GM12878 (cell line): ENCODE measurements at regions not wholly inside any gene's neighbourhood (a gene's known extent, or its start where the extent isn't known, plus 50 kb on each side); places are given as distances from the start of the nearest gene placed in this dataset.

Source experiments
- BHLHE40 ChIP-seq, 2 experiments: fragments of 450-650 bp in 1 of 2; IDR thresholded peaks; 2 replicates each; pipeline ENCODE4 v1.6.1; 2011 to 2017; ENCODE audit warnings: low read depth in 2 of 2, borderline replicate concordance in 1 of 2, improper control_type of control experiment in 1 of 2, low read length in 1 of 2, mild to moderate bottlenecking in 1 of 2
- CBFB ChIP-seq: IDR thresholded peaks from 2 replicates; pipeline ENCODE4 v1.6.1; 2016; ENCODE audit warnings: antibody characterized with exemption, low read depth
- CHD4 ChIP-seq: fragments of 200-600 bp; sonication (generic); IDR thresholded peaks from 2 replicates; pipeline ENCODE4 v1.6.1; 2016; ENCODE audit warnings: mild to moderate bottlenecking
- FOS ChIP-seq: IDR thresholded peaks from 3 replicates; pipeline ENCODE4 v1.6.1; 2011; ENCODE audit warnings: borderline replicate concordance; ENCODE audit not compliant: insufficient read length; ENCODE audit errors: extremely low read depth
- NBN ChIP-seq: fragments of 450-650 bp; IDR thresholded peaks from 2 replicates; pipeline ENCODE4 v1.6.1; 2016
- PAX8 ChIP-seq: fragments of 450-650 bp; IDR thresholded peaks from 2 replicates; pipeline ENCODE4 v1.6.1; 2017; ENCODE audit warnings: mild to moderate bottlenecking, moderate library complexity
- POLR2AphosphoS2 ChIP-seq: IDR thresholded peaks from 2 replicates; pipeline ENCODE4 v1.6.1; 2011; ENCODE audit warnings: low read depth, mild to moderate bottlenecking, low read length, improper control_type of control experiment, moderate library complexity
- SP1 ChIP-seq: IDR thresholded peaks from one replicate; pipeline ENCODE4 v1.6.1; 2011; ENCODE audit warnings: low read depth, low read length
- SRF ChIP-seq, 2 experiments: IDR thresholded peaks; 2 replicates each; pipeline ENCODE4 v1.6.1; 2011; ENCODE audit warnings: low read depth in 2 of 2, low read length in 2 of 2, mild to moderate bottlenecking in 1 of 2, moderate library complexity in 1 of 2
- ZNF384 ChIP-seq: IDR thresholded peaks from 2 replicates; pipeline ENCODE4 v1.6.1; 2012; ENCODE audit warnings: low read depth, mild to moderate bottlenecking, low read length, improper control_type of control experiment, borderline replicate concordance
- TF ChIP-seq, protein P1 (sequence below): fragments of 450-650 bp; IDR thresholded peaks from 2 replicates; pipeline ENCODE4 v1.6.1; 2017; ENCODE audit warnings: mild to moderate bottlenecking, moderate library complexity
- TF ChIP-seq, protein P2 (sequence below): IDR thresholded peaks from 2 replicates; pipeline ENCODE4 v1.6.1; 2011; ENCODE audit warnings: low read depth, mild to moderate bottlenecking, low read length, moderate library complexity, borderline replicate concordance; ENCODE audit errors: extremely low read depth

DNA sequence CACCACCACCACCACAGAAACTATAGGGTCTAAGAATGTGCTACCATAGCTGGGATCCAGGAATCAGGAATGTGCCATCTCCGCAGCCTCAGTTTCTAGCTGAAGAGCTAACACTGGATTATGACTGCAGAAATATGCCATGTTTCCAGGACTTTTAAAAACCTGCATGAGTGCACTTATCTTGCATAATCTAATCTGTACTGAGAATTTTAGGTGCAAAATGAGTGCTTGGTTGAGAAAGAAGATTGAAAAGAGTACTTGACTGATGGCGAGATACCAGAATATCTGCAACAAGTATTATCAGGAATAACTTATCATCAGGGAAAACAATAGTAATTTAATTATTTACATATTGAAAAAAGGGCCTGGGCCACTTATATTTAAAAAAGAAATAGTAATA is 97.2 kb upstream of the FAM216B start (continued):
- TF ChIP-seq, protein P1, sequence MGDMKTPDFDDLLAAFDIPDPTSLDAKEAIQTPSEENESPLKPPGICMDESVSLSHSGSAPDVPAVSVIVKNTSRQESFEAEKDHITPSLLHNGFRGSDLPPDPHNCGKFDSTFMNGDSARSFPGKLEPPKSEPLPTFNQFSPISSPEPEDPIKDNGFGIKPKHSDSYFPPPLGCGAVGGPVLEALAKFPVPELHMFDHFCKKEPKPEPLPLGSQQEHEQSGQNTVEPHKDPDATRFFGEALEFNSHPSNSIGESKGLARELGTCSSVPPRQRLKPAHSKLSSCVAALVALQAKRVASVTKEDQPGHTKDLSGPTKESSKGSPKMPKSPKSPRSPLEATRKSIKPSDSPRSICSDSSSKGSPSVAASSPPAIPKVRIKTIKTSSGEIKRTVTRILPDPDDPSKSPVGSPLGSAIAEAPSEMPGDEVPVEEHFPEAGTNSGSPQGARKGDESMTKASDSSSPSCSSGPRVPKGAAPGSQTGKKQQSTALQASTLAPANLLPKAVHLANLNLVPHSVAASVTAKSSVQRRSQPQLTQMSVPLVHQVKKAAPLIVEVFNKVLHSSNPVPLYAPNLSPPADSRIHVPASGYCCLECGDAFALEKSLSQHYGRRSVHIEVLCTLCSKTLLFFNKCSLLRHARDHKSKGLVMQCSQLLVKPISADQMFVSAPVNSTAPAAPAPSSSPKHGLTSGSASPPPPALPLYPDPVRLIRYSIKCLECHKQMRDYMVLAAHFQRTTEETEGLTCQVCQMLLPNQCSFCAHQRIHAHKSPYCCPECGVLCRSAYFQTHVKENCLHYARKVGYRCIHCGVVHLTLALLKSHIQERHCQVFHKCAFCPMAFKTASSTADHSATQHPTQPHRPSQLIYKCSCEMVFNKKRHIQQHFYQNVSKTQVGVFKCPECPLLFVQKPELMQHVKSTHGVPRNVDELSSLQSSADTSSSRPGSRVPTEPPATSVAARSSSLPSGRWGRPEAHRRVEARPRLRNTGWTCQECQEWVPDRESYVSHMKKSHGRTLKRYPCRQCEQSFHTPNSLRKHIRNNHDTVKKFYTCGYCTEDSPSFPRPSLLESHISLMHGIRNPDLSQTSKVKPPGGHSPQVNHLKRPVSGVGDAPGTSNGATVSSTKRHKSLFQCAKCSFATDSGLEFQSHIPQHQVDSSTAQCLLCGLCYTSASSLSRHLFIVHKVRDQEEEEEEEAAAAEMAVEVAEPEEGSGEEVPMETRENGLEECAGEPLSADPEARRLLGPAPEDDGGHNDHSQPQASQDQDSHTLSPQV: no peak
- TF ChIP-seq CBFB: no peak
- TF ChIP-seq BHLHE40 (IDR thresholded peaks at IDR 0.05; ENCODE audit: borderline replicate concordance in 1 of 2, low read depth in 2 of 2, low read length in 1 of 2): no peak
- no peak for TF ChIP-seq NBN
- no peak for TF ChIP-seq POLR2AphosphoS2
- no peak for TF ChIP-seq PAX8
- no peak for TF ChIP-seq CHD4
- no peak for TF ChIP-seq SP1
- TF ChIP-seq SRF (IDR thresholded peaks at IDR 0.05; ENCODE audit: low read depth in 2 of 2, low read length in 2 of 2): no peak
- TF ChIP-seq, protein P2, sequence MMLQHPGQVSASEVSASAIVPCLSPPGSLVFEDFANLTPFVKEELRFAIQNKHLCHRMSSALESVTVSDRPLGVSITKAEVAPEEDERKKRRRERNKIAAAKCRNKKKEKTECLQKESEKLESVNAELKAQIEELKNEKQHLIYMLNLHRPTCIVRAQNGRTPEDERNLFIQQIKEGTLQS: no peak
- no peak for TF ChIP-seq ZNF384
- no peak for TF ChIP-seq FOS
